ENCODE measurements at regions not wholly inside any gene's neighbourhood (a gene's known extent, or its start where the extent isn't known, plus 50 kb on each side); places are given as distances from the start of the nearest gene placed in this dataset.

DNA sequence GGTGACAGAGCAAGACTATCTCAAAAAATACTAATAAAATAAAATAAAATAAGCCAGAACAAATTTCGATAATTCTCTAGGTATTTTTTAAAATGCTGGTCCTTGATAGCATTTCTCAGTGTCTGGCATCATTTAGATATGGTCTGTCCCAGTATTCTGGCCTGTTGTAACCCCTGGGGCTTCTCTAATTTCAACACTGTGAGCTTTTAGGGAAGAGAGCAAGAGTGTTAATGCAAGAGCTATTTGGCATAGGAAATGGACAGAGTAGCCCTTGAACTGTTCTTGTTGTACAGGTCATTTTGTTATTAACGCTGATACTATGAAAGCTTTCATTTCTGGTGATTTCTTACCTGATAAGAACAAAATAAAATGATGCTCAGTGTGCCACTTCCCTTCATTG is 112.2 kb upstream of the ZNF608 start:
- Histone ChIP-seq H3K4me1 (ENCODE audit: insufficient read depth, low read length) (peaks cover 19% of the 10 kb centered on the region), H3K27me3 (ENCODE audit: insufficient read depth, low read length) (no peaks in the 10 kb centered on the region), H3K4me3 (ENCODE audit: low read length) (no peak overlapping the region), H3K9me3 (ENCODE audit: low read depth, low read length) (no peaks in the 10 kb centered on the region)

DNA sequence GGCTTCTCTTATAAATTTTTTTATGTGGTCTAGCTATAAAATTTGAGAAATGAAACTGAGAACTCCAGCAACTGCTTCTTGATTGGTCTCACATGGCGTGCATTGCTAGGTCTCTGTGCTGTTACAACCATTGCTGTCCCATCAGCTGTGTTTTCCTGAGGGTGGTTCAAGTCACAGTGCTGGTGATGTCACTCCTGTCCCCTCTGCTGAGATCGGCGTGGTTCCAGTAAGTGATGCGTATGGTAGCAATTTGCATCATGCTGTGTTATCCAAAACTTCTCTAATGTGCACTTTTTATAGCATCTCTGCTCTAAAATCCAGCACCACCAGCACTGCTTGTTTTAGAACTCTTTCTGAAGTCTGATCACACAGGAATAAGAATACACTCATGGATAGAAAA is 112.6 kb upstream of the ZNF608 start:
- no peaks in the 10 kb centered on the region for H3K27me3 ChIP-seq (ENCODE audit: insufficient read depth, low read length)
- H3K4me1 ChIP-seq (ENCODE audit: insufficient read depth, low read length): peaks cover 19% of the 10 kb centered on the region
- no peak overlapping the region for H3K4me3 ChIP-seq (ENCODE audit: low read length)
- H3K9me3 ChIP-seq (ENCODE audit: low read depth, low read length): no peaks in the 10 kb centered on the region

DNA sequence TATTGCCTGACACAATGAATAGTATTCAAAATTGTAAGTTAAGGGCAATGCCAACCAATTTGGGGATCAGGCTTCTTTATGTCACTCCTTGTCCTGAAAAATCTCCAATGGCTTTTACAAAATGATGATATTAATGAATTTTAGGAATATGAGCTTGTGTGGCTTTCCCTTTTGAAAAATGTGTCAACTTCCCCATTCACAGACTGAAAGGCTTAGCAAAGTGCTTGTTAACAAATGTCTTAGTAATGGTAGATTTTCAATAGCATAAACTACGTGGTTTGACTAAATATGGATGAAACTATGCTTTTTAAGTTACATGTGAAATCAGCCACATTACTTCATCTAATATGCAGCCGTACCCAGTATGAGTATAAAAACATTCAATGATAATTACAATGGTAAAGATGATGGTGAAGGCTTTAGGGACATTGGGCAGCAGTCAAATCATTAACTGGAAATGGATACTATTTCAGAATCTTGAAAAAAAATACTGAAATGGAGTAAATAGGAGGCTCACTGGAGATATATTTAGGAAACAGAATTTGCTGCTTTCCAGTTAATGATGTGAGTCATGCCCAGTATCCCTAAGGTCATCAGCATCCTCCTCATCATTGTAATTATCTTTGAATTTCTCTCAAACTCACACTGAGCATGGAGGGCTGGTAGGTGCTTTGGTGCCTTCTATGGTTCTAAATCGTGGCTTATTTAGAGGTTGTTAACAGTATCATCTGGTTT is 113.3 kb upstream of the ZNF608 start:
- H3K4me1 ChIP-seq (ENCODE audit: insufficient read depth, low read length): peaks cover 19% of the 10 kb centered on the region
- no peak overlapping the region for H3K4me3 ChIP-seq (ENCODE audit: low read length)
- no peaks in the 10 kb centered on the region for H3K27me3 ChIP-seq (ENCODE audit: insufficient read depth, low read length)
- no peaks in the 10 kb centered on the region for H3K9me3 ChIP-seq (ENCODE audit: low read depth, low read length)

DNA sequence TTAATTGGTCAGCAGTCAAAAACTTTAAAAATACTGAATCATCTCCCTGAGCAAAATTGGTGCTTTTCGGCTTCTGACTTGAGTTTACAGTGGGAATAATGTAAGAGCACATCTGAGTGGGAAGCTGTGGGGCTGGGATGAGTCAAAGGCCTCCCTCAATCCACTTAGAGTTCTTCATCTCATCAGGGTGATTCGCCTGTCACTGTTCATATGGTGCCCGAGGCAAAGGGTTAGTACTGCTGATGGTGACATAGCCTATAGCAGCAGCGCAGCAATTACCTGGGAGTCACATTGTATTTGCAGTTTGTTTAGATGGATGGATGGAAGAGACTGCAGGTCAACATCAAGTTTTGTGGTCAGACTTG is 113.8 kb upstream of the ZNF608 start:
- no peaks in the 10 kb centered on the region for H3K27me3 ChIP-seq (ENCODE audit: insufficient read depth, low read length)
- peaks cover 19% of the 10 kb centered on the region for H3K4me1 ChIP-seq (ENCODE audit: insufficient read depth, low read length)
- no peaks in the 10 kb centered on the region for H3K9me3 ChIP-seq (ENCODE audit: low read depth, low read length)
- H3K4me3 ChIP-seq (ENCODE audit: low read length): no peak overlapping the region

DNA sequence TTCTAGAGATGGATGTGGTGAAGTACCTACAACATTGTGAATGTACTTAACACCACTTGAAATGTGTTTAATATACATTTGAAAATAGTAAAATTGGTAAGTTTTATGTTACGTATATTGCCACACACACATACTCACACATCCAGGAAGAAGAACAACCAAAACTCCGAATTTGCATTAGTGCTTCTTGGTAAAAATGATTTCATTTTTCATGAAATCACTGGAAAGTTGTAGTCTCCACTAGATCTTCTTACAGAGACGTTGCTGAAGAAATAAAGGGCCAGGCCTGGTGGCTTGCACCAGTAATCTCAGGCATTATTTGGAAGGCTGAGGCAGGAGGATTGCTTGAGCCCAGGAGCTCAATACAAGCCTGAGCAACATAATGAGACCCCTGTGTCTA is 118.6 kb upstream of the ZNF608 start:
- Histone ChIP-seq H3K9me3 (ENCODE audit: low read depth, low read length) (no peaks in the 10 kb centered on the region), H3K4me1 (ENCODE audit: insufficient read depth, low read length) (peaks cover 21% of the 10 kb centered on the region), H3K27me3 (ENCODE audit: insufficient read depth, low read length) (no peaks in the 10 kb centered on the region), H3K4me3 (ENCODE audit: low read length) (no peak overlapping the region)

DNA sequence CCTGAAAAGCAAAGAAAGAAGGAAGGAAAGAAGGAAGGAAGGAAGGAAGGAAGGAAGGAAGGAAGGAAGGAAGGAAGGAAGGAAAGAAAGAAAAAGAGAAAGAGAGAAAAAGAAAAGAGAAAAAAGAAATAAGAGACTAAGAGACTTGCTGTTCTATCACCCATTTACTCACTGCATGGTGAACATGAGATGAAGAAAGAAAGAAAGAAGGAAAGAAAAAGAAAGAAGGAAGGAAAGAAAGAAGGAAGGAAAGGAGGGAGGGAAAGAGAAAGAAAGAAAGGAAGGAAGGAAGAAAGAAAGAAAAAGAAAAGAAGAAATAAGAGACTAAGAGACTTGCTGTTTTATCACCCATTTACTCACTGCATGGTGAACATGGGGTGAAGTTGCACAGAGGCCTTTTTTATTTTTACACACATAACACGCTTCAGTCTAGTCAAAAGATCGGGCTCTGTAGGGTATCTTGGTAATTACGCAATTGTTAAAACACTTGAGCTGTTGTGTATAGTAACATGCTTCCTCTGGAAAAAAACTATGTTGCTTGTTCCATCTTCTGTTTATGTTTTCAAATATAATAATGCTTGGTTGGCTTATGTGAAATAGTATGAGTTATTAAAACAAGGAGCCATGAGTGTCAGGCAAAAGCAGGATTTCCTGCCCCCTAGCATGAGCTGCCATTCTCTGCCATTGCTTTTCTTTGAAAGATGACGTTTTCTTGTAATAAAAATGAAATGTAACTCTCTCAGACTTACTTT is 119.3 kb upstream of the ZNF608 start:
- H3K9me3 ChIP-seq (ENCODE audit: low read depth, low read length): no peaks in the 10 kb centered on the region
- no peaks in the 10 kb centered on the region for H3K27me3 ChIP-seq (ENCODE audit: insufficient read depth, low read length)
- H3K4me3 ChIP-seq (ENCODE audit: low read length): no peak overlapping the region
- H3K4me1 ChIP-seq (ENCODE audit: insufficient read depth, low read length): peaks cover 21% of the 10 kb centered on the region

DNA sequence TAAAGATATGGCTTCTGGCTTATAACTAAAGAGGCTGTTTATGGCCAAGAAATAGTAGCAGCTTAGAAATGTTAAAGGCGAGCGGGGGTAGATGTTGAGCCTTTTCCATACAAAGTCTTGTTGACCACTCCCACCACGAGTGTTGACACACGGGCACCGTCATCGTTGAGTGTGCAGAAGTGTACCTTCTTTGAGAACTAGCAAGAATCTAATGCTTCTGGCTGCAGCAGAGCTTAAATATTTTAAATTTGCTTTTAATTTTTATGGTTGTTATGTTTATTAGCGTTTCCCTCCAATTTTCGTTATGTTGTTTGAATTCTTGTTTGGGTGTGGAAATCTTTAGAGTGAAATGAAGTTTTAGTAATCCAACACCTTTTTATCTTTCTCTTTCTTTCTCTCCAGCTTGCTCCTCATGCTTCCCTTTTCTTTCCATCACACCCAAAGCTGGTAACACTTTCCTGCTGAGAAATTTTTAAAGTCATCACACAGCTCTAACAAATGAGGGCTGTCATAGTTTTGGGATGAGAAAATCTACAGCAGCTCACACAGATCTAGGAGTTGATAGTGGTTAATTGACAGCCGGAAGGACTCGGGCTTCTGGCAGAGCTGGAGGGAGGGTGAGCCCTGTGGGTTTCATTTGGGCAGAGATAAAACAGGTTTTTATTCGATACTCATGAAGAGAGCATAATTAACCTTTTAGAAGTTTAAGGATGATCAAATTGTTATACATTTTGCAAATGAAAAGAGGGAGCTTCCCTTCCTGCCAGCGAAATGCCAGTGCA is 120.1 kb upstream of the ZNF608 start:
- no peak overlapping the region for H3K4me3 ChIP-seq (ENCODE audit: low read length)
- no peaks in the 10 kb centered on the region for H3K9me3 ChIP-seq (ENCODE audit: low read depth, low read length)
- peaks cover 21% of the 10 kb centered on the region for H3K4me1 ChIP-seq (ENCODE audit: insufficient read depth, low read length)
- no peaks in the 10 kb centered on the region for H3K27me3 ChIP-seq (ENCODE audit: insufficient read depth, low read length)

DNA sequence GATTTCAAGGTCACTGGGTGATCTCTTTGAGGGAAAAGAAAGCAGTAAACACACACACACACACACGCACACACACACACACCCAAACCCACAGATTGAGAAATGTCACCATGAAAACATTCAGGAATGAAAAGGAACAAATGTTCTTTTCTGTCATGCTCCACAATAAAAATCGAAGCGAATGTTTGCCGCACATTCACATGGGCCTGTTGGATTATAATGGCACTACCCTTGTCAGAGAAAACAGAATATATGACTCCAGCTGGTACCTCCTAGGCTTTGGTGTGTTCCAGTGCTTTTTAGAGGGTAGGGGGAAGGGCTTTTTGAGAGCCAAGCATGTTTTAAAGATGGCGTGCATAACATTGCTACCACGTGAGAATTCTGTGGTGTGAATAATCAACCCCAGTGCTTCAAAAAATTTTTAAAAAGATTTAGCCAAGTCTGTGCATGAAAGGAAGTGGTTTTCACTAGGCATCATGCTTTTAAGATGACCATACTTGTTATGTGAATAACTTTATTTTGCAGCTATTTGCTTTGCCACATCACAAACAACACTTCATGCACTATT is 120.8 kb upstream of the ZNF608 start:
- Histone ChIP-seq H3K9me3 (ENCODE audit: low read depth, low read length) (no peaks in the 10 kb centered on the region), H3K4me3 (ENCODE audit: low read length) (no peak overlapping the region), H3K27me3 (ENCODE audit: insufficient read depth, low read length) (no peaks in the 10 kb centered on the region), H3K4me1 (ENCODE audit: insufficient read depth, low read length) (peaks cover 21% of the 10 kb centered on the region)

DNA sequence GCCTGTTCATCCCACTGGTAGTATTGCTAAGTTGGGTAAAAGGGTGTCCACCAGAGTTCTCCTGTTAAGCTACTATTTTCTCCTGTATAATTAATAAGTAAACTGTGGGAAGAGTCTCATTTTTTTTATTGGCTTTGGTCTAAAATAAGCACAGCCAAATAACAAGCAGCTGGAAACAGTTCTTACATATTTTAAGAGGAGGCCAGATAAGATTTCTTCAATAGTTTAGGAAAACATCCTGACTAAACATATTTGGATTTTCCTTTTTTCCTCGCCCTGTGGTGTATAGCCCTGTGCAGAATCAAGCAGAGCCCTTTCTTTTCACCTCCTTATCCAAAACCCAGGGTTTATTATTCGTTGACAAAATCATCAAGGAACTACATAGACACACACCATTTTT is 122.2 kb upstream of the ZNF608 start:
- Histone ChIP-seq H3K4me3 (ENCODE audit: low read length) (no peak overlapping the region), H3K9me3 (ENCODE audit: low read depth, low read length) (no peaks in the 10 kb centered on the region), H3K27me3 (ENCODE audit: insufficient read depth, low read length) (no peaks in the 10 kb centered on the region), H3K4me1 (ENCODE audit: insufficient read depth, low read length) (peaks cover 21% of the 10 kb centered on the region)

DNA sequence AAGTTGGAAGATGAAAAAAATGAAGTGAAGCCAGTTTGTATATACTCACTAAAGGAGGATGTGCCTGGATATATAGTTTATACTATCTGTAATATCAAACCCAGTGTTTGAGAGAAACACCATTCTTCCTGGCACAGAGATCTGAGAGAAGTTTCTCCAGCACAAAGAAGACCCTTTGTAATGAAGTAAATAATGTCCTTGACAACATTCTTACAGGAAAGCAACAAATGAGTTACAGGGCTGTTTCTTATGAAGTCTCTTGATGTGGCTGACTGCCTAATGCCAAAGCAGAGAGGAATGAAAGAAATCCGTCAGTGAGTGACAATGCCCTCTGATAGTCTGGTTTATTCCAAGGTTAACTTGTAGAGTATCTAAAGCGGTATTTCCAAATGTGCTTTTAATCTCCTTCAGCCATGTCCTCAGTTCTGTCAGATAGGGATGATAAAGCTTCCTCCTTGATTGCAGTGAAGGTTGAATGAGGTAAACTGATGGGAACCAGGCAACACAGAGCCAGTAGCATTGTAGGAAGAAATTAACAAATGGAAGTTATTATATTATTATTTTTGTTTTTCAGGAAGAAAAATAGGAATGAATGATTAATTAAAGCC is 123.1 kb upstream of the ZNF608 start:
- no peak overlapping the region for H3K4me3 ChIP-seq (ENCODE audit: low read length)
- H3K4me1 ChIP-seq (ENCODE audit: insufficient read depth, low read length): peaks cover 21% of the 10 kb centered on the region

DNA sequence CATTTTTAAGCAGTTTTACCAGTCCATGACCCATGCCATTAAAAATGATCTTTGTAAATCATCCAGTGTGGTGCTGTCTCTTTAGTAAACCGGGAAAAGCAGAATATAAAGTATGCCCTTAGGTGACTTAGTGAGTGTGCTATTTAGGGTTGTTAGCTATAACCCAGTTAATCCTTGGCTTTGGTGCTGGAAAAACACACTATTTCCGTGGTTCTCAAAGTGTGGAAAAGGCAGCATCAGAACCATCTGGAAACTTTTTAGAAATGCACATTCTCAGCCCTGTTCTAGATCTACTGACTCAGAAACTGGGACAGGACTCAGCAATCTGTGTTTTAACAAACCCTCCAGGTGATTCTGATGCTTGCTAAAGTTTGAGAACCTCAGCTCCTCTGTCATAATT is 123.6 kb upstream of the ZNF608 start:
- Histone ChIP-seq H3K27me3 (ENCODE audit: insufficient read depth, low read length) (no peaks in the 10 kb centered on the region), H3K4me1 (ENCODE audit: insufficient read depth, low read length) (peaks cover 21% of the 10 kb centered on the region), H3K9me3 (ENCODE audit: low read depth, low read length) (no peaks in the 10 kb centered on the region), H3K4me3 (ENCODE audit: low read length) (no peak overlapping the region)

More for the DNA sequence above, 123.1 kb upstream of the ZNF608 start:
- no peaks in the 10 kb centered on the region for H3K9me3 ChIP-seq (ENCODE audit: low read depth, low read length)
- H3K27me3 ChIP-seq (ENCODE audit: insufficient read depth, low read length): no peaks in the 10 kb centered on the region

DNA sequence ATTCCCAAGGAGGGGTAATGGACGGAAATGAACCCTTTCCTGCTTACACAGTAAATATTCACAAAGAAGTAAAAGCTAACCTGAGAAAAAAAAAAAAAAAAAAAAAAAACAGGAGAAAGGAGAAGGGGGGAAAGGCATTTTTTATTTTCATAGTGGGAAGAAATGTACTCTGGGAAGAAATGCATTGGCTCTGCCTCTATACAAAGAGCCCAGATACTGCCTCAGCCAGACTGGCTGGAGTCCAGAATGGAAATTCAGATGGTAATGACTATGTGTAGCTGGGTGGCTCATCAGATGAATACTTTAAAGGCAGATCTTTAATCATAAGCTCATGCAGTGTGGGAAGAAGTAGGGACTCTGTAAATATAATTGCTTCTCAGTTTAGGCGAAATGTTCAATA is 124.9 kb upstream of the ZNF608 start:
- Histone ChIP-seq H3K4me3 (ENCODE audit: low read length) (no peak overlapping the region), H3K4me1 (ENCODE audit: insufficient read depth, low read length) (peaks cover 11% of the 10 kb centered on the region), H3K27me3 (ENCODE audit: insufficient read depth, low read length) (no peaks in the 10 kb centered on the region), H3K9me3 (ENCODE audit: low read depth, low read length) (no peaks in the 10 kb centered on the region)

DNA sequence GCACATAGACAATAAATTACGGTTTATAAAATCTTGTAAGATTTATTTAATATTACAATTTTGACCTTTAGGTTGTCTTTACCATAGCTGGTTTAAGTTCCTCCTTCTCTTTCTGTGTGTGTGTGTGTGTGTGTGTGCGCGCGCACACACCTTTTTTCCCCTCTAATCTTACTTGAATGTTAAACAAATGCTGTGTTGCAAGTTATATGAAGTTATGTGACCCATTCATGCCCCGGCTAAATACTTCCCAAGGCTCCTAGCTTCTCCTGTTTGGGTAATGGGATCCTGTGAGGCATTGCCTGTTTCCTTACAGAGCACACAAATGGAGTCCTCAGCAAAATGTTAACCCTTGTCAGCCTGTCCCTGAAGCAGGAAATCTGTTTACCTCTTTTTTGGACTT is 125.6 kb upstream of the ZNF608 start:
- Histone ChIP-seq H3K9me3 (ENCODE audit: low read depth, low read length) (no peaks in the 10 kb centered on the region), H3K27me3 (ENCODE audit: insufficient read depth, low read length) (no peaks in the 10 kb centered on the region), H3K4me3 (ENCODE audit: low read length) (no peak overlapping the region), H3K4me1 (ENCODE audit: insufficient read depth, low read length) (peaks cover 3% of the 10 kb centered on the region)

DNA sequence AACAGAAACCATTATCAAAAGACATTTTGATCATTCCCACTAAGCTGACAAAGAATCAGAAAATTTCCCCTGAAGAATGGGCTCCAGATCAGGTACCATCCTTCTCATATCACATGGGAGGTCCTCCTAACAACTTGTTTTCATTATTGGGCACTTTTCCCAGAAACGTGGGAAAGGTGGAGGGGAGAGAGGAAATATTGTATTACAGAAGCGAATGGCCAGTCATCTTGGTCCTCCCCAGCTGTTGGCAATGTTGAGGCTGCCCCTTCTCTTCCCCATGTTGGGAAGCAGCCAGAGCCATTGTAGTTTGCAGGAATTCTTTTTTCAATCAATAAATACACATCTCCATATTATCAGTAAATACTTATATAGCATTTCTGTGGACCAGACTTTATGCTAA is 126.2 kb upstream of the ZNF608 start:
- Histone ChIP-seq H3K4me3 (ENCODE audit: low read length) (no peak overlapping the region), H3K27me3 (ENCODE audit: insufficient read depth, low read length) (no peaks in the 10 kb centered on the region), H3K4me1 (ENCODE audit: insufficient read depth, low read length) (no peaks in the 10 kb centered on the region), H3K9me3 (ENCODE audit: low read depth, low read length) (no peaks in the 10 kb centered on the region)

DNA sequence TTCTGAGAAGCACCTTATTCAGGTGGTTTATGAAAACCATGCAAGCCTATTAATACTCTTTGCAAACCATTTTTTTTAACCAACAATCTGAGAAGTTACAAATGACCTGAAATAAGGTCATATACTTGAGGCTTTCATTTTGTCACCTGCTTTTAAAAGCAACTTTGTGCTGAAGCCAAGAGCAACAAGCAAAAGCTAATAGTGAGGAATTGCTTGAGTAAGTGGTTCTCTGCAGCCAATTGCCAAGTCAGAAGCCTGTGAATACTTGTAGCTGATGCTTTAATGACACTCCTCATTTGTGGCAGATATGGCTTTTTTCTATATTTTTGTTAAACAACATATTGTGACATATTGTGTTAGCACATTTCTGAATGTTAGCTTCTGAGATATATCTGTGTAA is 126.7 kb upstream of the ZNF608 start:
- Histone ChIP-seq H3K4me3 (ENCODE audit: low read length) (no peak overlapping the region), H3K9me3 (ENCODE audit: low read depth, low read length) (no peaks in the 10 kb centered on the region), H3K27me3 (ENCODE audit: insufficient read depth, low read length) (no peaks in the 10 kb centered on the region), H3K4me1 (ENCODE audit: insufficient read depth, low read length) (peaks cover 2% of the 10 kb centered on the region)

Measured in mononuclear cell (primary cell).